ENCODE measurements at regions not wholly inside any gene's neighbourhood (a gene's known extent, or its start where the extent isn't known, plus 50 kb on each side); places are given as distances from the start of the nearest gene placed in this dataset.
A peak's percentile ranks its signal among the peaks of the same experiment; 100 is the strongest.

DNA sequence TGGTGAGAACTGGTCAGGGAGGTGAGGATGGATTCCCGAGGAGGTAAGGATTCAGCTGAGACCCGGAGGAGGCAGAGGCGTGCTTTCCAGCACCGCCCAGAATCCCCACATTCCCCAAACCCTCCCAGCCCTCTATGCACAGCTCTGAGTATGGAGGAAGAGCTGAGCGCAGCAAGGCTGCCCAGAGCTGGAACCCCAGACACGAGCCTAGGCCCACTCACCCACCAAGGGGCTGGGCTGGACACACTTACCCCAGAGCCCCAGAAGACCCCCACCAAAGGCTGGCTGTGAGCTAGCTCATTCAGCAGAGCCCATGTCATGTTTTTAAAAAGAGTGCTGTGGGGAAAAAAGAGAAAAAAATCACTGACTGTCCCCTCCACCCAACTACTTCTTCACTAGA, 271.5 kb downstream of the XXYLT1 start:
- DNase-seq (ENCODE audit: low read depth): no peak
- TF ChIP-seq, protein P1, sequence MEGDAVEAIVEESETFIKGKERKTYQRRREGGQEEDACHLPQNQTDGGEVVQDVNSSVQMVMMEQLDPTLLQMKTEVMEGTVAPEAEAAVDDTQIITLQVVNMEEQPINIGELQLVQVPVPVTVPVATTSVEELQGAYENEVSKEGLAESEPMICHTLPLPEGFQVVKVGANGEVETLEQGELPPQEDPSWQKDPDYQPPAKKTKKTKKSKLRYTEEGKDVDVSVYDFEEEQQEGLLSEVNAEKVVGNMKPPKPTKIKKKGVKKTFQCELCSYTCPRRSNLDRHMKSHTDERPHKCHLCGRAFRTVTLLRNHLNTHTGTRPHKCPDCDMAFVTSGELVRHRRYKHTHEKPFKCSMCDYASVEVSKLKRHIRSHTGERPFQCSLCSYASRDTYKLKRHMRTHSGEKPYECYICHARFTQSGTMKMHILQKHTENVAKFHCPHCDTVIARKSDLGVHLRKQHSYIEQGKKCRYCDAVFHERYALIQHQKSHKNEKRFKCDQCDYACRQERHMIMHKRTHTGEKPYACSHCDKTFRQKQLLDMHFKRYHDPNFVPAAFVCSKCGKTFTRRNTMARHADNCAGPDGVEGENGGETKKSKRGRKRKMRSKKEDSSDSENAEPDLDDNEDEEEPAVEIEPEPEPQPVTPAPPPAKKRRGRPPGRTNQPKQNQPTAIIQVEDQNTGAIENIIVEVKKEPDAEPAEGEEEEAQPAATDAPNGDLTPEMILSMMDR (IDR thresholded peaks at IDR 0.05; ENCODE audit: insufficient read depth, low read depth, low read length): no peak
- no peak overlapping the region for H3K4me3 ChIP-seq (ENCODE audit: low read depth, low read length)

GRCh38 chr3:195001261-195001660, 269.7 kb downstream of the XXYLT1 start:
- no peak for DNase-seq (ENCODE audit: low read depth)
- no peak overlapping the region for H3K4me3 ChIP-seq (ENCODE audit: low read depth, low read length)
- TF ChIP-seq, protein P1 (IDR thresholded peaks at IDR 0.05; ENCODE audit: insufficient read depth, low read depth, low read length): no peak

DNA sequence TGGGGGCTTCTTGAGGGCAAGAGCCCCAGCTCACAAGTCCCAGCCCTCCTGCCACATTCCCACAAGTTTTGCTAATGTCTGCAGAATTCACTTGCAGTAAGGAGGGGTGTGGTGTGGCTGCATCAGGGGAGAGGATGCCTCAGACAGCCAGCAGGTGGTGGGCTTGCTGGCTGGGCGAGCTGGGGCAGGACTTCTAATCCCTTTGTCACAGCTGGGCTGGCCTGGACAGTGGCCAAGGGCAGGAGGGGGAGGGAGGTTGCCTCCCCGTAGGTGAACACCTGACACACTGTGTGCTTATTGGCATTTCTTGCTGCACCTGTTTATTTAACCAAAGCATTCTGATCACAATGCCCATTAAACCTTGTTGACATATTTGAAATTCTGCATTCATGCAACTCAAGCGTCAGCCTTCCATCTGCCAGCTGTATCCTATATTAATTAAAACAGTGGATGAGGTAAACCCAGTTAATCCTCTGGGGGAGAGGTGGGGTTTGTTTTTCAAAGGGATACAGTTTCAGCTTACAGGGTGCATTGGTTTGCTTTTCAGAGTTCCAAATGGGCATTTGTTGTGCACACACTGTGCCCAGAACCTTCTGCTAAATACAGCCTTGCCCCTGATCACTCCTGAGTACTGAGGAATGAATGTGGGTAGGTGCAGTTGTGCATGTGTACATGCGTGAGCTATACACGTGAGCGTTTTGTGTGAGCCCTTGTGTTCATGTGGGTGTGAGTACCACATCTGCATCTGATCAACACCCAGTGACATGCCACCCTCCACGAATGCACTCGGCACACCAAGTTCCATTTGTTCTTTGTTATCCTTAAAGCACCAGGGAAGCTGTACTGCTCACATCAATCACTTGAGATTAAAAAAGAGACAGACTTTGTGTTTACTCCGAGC, 268.7 kb downstream of the XXYLT1 start:
- peak; percentile 55 for DNase-seq (ENCODE audit: low read depth)
- H3K4me3 ChIP-seq (ENCODE audit: low read depth, low read length): no peak overlapping the region
- TF ChIP-seq, protein P1 (IDR thresholded peaks at IDR 0.05; ENCODE audit: insufficient read depth, low read depth, low read length): peak; percentile 66

DNA sequence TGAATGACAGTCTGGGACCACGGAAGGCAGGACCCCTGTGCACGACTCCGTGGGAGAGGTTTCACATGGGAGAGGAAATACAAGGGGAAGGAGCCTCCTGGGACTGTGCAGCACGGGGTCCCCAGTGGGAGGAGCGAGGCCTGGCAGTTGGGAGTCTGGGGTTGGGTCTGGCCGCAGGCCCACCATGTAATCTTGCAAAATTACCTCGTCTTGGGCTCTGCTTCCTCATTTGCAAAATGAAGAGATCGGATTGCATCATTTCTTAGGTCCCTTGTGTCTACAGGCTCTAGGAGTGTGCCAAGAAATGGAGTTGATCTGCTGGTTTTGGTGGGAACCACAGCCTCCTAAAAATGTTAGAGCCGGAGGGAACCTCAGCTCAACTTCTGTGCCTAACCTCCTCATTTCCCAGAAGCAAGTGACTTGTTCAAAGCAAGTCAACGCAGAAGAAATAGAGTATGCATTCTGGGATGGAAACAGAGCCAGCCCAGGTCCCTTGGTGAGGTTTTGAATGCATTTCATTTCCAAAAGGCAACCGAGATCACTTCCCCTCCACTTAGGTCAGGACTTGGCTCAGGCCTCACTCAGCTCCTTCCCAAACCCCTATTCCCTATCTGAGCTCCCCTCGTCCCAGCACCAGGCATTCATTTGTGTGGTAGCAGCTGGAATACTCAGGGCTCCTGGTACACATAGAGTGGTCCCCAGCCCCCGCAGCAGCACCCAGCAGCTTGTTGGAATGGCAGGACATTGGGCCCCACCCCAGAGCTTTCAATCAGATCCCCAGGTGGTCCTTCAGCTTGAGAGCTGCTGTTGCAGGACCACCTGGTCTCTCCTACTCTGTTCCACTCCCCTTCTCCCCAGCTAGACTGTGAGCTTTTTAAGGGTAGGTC, 267.7 kb downstream of the XXYLT1 start:
- TF ChIP-seq, protein P1 (IDR thresholded peaks at IDR 0.05; ENCODE audit: insufficient read depth, low read depth, low read length): no peak
- no peak overlapping the region for H3K4me3 ChIP-seq (ENCODE audit: low read depth, low read length)
- DNase-seq (ENCODE audit: low read depth): peak; percentile 60

DNA sequence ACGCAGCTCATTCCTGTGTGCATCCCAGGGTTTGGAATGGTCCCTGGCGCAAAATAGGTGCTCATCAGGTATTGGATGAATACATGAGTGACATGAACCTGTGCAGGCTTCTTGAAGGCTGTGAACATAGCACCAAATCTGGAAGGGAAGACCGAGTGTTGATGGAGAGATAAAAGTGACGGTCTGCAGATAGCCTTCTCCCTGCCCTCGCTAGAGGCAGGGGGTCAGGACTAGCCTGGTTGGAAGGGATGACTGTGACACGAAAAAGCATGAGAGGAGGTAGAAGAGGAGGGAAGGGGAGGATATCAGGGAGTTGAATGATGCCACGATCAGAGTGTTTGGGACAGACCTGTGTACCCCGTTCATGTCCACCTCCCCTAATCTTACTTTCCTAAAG, 267.1 kb downstream of the XXYLT1 start:
- no peak overlapping the region for H3K4me3 ChIP-seq (ENCODE audit: low read depth, low read length)
- TF ChIP-seq, protein P1 (IDR thresholded peaks at IDR 0.05; ENCODE audit: insufficient read depth, low read depth, low read length): no peak
- no peak for DNase-seq (ENCODE audit: low read depth)

DNA sequence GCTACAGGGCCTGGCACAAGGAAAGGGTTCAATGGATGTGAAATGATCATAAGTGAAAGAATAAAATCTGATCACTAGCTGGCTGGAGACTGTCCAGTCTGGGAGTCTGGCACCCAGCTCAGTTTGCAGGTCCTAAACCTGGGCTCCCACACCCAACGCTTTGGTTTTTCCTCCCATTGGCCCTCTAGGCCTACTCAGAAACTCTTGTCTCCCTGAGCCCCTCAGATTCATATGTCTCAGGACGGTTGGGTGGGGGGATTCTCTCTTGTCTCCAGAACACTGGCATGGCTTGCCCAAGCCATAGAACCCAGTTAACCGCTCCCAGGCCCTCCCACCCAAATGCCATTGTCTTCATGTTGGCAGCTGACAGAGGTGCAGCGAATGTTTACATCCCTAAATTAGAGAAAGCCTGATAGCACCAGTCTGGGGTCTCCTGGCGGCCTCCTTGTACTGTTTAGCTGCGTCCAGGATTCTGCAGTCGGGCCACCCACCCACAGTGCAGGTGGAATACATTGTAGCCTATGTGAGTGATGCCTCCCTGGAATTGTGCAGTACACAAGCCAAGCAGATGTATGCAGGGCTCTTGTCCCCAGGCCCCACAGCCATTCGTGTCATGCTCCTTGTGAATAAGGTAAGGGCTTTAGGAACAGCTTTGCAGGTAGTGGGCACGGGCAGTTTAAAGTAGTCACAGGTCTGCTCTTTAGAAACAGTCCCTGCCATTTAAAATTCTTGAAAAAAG, 266.3 kb downstream of the XXYLT1 start:
- H3K4me3 ChIP-seq (ENCODE audit: low read depth, low read length): no peak overlapping the region
- TF ChIP-seq, protein P1 (IDR thresholded peaks at IDR 0.05; ENCODE audit: insufficient read depth, low read depth, low read length): no peak
- no peak for DNase-seq (ENCODE audit: low read depth)
